ENCODE measurements at regions not wholly inside any gene's neighbourhood (a gene's known extent, or its start where the extent isn't known, plus 50 kb on each side); places are given as distances from the start of the nearest gene placed in this dataset.

DNA sequence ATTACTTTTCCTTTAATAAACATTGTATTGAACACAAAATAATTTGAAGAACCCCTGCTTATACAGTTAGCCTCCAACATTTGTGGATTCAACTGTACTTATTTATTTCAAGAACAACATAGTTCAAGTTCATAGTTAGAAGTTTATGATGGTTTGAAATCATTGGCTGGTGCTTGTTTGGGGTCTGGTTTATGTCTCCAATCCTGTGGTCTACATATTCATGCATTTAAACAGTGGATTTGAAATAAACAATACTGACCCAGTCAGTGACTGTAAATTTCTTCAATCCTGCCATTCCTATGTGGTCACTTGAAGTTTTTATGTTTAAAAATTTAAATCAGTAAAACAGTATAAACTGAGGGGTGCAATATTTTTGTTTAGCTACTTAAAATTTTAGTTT is 145.1 kb upstream of the TRPC7 start:
- Histone ChIP-seq H3K4me1 (ENCODE audit: control insufficient read depth in 5 of 5, insufficient read depth in 5 of 5, low read length in 5 of 5) (no peaks in the 10 kb centered on the region), H3K27ac (ENCODE audit: low read depth in 1 of 2, low read length in 1 of 2) (no peak overlapping the region), H3K9me3 (ENCODE audit: control insufficient read depth in 4 of 4, insufficient read depth in 3 of 4, low read length in 3 of 4) (no peaks in the 10 kb centered on the region), H3K27me3 (ENCODE audit: control insufficient read depth in 3 of 3, insufficient read depth in 3 of 3, low read length in 2 of 3) (no peaks in the 10 kb centered on the region), H3K36me3 (ENCODE audit: control insufficient read depth in 4 of 4, insufficient read depth in 4 of 4, low read length in 4 of 4) (no peaks in the 10 kb centered on the region), H3K4me3 (no peak overlapping the region), H3K9ac (ENCODE audit: insufficient read depth in 1 of 2, low read length in 2 of 2) (no peak overlapping the region)
- no peak for ATAC-seq (ENCODE audit: insufficient read depth, low FRiP score)
- TF ChIP-seq, protein P1, sequence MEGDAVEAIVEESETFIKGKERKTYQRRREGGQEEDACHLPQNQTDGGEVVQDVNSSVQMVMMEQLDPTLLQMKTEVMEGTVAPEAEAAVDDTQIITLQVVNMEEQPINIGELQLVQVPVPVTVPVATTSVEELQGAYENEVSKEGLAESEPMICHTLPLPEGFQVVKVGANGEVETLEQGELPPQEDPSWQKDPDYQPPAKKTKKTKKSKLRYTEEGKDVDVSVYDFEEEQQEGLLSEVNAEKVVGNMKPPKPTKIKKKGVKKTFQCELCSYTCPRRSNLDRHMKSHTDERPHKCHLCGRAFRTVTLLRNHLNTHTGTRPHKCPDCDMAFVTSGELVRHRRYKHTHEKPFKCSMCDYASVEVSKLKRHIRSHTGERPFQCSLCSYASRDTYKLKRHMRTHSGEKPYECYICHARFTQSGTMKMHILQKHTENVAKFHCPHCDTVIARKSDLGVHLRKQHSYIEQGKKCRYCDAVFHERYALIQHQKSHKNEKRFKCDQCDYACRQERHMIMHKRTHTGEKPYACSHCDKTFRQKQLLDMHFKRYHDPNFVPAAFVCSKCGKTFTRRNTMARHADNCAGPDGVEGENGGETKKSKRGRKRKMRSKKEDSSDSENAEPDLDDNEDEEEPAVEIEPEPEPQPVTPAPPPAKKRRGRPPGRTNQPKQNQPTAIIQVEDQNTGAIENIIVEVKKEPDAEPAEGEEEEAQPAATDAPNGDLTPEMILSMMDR (IDR thresholded peaks at IDR 0.05; ENCODE audit: control extremely low read depth, extremely low read depth): no peak
- no peak for DNase-seq

DNA sequence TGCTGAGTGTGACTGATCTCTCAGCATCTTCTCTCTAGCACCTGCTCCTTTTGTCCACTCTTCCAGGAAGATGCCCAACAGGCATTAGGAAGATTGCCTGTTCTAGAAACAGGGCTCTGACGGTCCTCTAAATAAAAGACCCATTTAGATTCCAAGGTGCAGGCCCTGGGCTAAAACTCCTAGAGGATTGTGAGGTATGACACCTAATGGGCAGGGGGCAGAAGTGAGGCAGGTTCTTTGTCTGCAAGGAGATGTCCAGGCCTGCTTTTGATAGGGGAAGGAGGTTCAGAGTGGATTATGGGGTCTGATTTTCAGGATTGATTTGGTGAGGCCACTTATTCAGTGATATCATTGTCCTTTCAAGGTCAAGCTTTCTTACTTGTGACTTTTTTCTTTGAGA is 140.8 kb upstream of the TRPC7 start:
- no peak for ATAC-seq (ENCODE audit: insufficient read depth, low FRiP score)

DNA sequence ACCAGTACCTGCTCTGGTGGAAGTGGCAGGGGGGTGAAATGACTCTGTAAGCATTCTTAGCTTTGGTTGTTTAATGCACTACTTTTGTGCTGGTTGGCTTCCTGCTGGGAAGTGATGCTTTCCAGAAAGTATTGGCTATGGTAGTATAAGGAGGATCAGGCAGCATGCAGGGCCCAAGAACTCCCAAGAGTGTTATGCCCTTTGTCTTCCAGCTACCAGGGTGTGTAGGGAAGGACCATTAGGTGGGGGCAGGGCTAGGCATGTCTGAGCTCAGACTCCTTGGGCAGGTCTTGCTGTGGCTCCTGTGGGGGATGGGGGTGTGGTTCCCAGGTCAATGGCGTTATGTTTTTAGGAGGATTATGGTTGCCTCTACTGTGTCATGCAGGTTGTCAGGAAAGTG is 135.8 kb upstream of the TRPC7 start:
- TF ChIP-seq, protein P1 (IDR thresholded peaks at IDR 0.05; ENCODE audit: control extremely low read depth, extremely low read depth): no peak

More for the DNA sequence above, 140.8 kb upstream of the TRPC7 start:
- Histone ChIP-seq H3K9me3 (ENCODE audit: control insufficient read depth in 4 of 4, insufficient read depth in 3 of 4, low read length in 3 of 4) (peaks cover 0 to 2% (median 0%) of the 10 kb centered on the region in 4 donors), H3K36me3 (ENCODE audit: control insufficient read depth in 4 of 4, insufficient read depth in 4 of 4, low read length in 4 of 4) (no peaks in the 10 kb centered on the region), H3K27me3 (ENCODE audit: control insufficient read depth in 3 of 3, insufficient read depth in 3 of 3, low read length in 2 of 3) (no peaks in the 10 kb centered on the region), H3K9ac (ENCODE audit: insufficient read depth in 1 of 2, low read length in 2 of 2) (no peak overlapping the region), H3K4me3 (no peak overlapping the region), H3K4me1 (ENCODE audit: control insufficient read depth in 5 of 5, insufficient read depth in 5 of 5, low read length in 5 of 5) (no peaks in the 10 kb centered on the region), H3K27ac (ENCODE audit: low read depth in 1 of 2, low read length in 1 of 2) (no peak overlapping the region)
- DNase-seq: no peak
- TF ChIP-seq, protein P1 (IDR thresholded peaks at IDR 0.05; ENCODE audit: control extremely low read depth, extremely low read depth): no peak
- WGBS, 2 donors: 43 to 60% methylated on average over 1 of the region's 1 CpG

DNA sequence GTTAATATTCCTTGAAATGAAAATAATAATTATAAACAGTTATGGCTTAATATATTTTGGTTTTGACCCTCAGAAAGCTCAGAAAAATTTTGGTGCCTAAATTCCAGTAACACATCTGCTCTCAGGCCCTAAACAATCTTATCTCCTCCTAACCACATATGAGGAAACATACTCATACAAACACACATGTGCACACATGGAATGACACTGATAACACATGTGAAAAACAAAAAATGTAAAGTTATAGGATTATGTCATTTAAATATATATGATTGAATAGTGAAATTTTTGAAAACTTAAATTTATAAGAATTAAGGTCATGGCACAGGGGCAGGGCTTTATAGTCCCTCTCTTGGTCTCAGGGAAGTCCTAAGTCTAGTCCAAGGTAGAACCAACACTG is 127.2 kb upstream of the TRPC7 start:
- H3K36me3 ChIP-seq (ENCODE audit: control insufficient read depth in 4 of 4, insufficient read depth in 4 of 4, low read length in 4 of 4): no peaks in the 10 kb centered on the region

More for the DNA sequence above, 135.8 kb upstream of the TRPC7 start:
- H3K9me3 ChIP-seq (ENCODE audit: control insufficient read depth in 4 of 4, insufficient read depth in 3 of 4, low read length in 3 of 4): peaks cover 0 to 2% (median 0%) of the 10 kb centered on the region in 4 donors
- no peak overlapping the region for H3K27ac ChIP-seq (ENCODE audit: low read depth in 1 of 2, low read length in 1 of 2)
- no peak overlapping the region for H3K4me3 ChIP-seq
- no peak overlapping the region for H3K9ac ChIP-seq (ENCODE audit: insufficient read depth in 1 of 2, low read length in 2 of 2)
- no peaks in the 10 kb centered on the region for H3K27me3 ChIP-seq (ENCODE audit: control insufficient read depth in 3 of 3, insufficient read depth in 3 of 3, low read length in 2 of 3)
- H3K4me1 ChIP-seq (ENCODE audit: control insufficient read depth in 5 of 5, insufficient read depth in 5 of 5, low read length in 5 of 5): no peaks in the 10 kb centered on the region
- H3K36me3 ChIP-seq (ENCODE audit: control insufficient read depth in 4 of 4, insufficient read depth in 4 of 4, low read length in 4 of 4): no peaks in the 10 kb centered on the region
- 61 to 63% methylated on average over 1 of the region's 1 CpG for WGBS, 2 donors
- ATAC-seq (ENCODE audit: insufficient read depth, low FRiP score) (no peak), DNase-seq (no peak)

More for the DNA sequence above, 127.2 kb upstream of the TRPC7 start:
- no peaks in the 10 kb centered on the region for H3K27me3 ChIP-seq (ENCODE audit: control insufficient read depth in 3 of 3, insufficient read depth in 3 of 3, low read length in 2 of 3)
- peaks cover 0 to 2% (median 0%) of the 10 kb centered on the region in 4 donors for H3K9me3 ChIP-seq (ENCODE audit: control insufficient read depth in 4 of 4, insufficient read depth in 3 of 4, low read length in 3 of 4)
- no peak overlapping the region for H3K9ac ChIP-seq (ENCODE audit: insufficient read depth in 1 of 2, low read length in 2 of 2)
- H3K4me3 ChIP-seq: no peak overlapping the region
- H3K4me1 ChIP-seq (ENCODE audit: control insufficient read depth in 5 of 5, insufficient read depth in 5 of 5, low read length in 5 of 5): no peaks in the 10 kb centered on the region
- TF ChIP-seq, protein P1 (IDR thresholded peaks at IDR 0.05; ENCODE audit: control extremely low read depth, extremely low read depth): no peak
- H3K27ac ChIP-seq (ENCODE audit: low read depth in 1 of 2, low read length in 1 of 2): no peak overlapping the region
- no peak for DNase-seq
- ATAC-seq (ENCODE audit: insufficient read depth, low FRiP score): no peak
